A549 (cell line): ENCODE measurements at regions not wholly inside any gene's neighbourhood (a gene's known extent, or its start where the extent isn't known, plus 50 kb on each side); places are given as distances from the start of the nearest gene placed in this dataset.
"Not testable (repeated sequence)": the region's sequence is repeated elsewhere in the genome, so short reads cannot be mapped to it uniquely, and the experiment has no call there.

Experiments used
- CHD2 ChIP-seq: fragments of 150-350 bp; IDR thresholded peaks from 2 replicates; pipeline ENCODE4 v1.6.1; 2014; ENCODE audit warnings: low read length; ENCODE audit not compliant: partially characterized antibody
- CTCF ChIP-seq: fragments of >200 bp; sonication (Bioruptor Twin); formaldehyde crosslinking; IDR thresholded peaks from 3 replicates; pipeline ENCODE4 v1.5.1; 2016
- EP300 ChIP-seq, 2 experiments: fragments of >200 bp; sonication (Bioruptor Twin); formaldehyde crosslinking; IDR thresholded peaks; 2 replicates in 1 of 2; 3 replicates in 1 of 2; pipeline ENCODE4 v1.6.1; 2016 to 2017
- JUNB ChIP-seq: fragments of >200 bp; sonication (Bioruptor Twin); formaldehyde crosslinking; IDR thresholded peaks from 2 replicates; pipeline ENCODE4 v1.6.1; 2016
- RAD21 ChIP-seq, 2 experiments: fragments of >200 bp in 1 of 2; sonication (Bioruptor Twin) in 1 of 2; formaldehyde crosslinking in 1 of 2; IDR thresholded peaks in 1 of 2; conservative IDR thresholded peaks in 1 of 2; 2 replicates in 1 of 2; 3 replicates in 1 of 2; pipeline ENCODE4 v1.6.1; 2012 to 2018; ENCODE audit warnings: inconsistent platforms in 1 of 2
- TP53 ChIP-seq: fragments of 250-450 bp; sonication (Bioruptor Pico); IDR thresholded peaks from 2 replicates; pipeline ENCODE4 v1.5.0; 2021; ENCODE audit warnings: mild to moderate bottlenecking, moderate library complexity

DNA sequence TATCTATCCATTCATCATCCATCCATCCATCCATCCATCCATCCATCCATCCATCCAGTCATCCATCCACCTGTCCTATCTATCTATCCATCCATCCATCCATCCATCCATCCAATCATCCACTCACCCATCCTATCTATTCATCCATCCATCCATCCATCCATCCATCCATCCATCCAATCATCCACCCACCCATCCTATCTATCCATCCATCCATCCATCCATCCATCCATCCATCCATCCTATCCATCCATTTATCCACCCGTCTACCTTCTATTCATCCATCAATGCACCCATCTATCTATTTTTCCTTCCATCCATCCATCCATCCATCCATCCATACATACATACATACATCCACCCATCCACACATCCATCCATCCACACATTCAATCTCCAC is 540.1 kb downstream of the TBC1D22A start:
- not testable (repeated sequence) for TF ChIP-seq JUNB; RAD21 (conservative IDR thresholded peaks at IDR 0.05 in 1 of 2, IDR thresholded peaks at IDR 0.05 in 1 of 2); CTCF; TP53 (CRISPR knock-in tag); EP300 (IDR thresholded peaks at IDR 0.05); CHD2
